Tibial nerve (tissue), 4 donors: ENCODE measurements at regions not wholly inside any gene's neighbourhood (a gene's known extent, or its start where the extent isn't known, plus 50 kb on each side); places are given as distances from the start of the nearest gene placed in this dataset.

Experiments used
- DNase-seq, 2 donors: peaks; one replicate each; pipeline ENCODE4 v3.0.0-alpha.2; 2019; ENCODE audit warnings: low spot score in 2 of 2
- H3K27ac ChIP-seq, 4 donors: fragments of 200-600 bp; sonication (generic) in 3 of 4; one replicate each; pipeline ENCODE4 v1.5.1; 2017 to 2019; ENCODE audit warnings: mild to moderate bottlenecking in 1 of 4
- H3K27me3 ChIP-seq, 2 donors: fragments of 200-600 bp; sonication (generic) in 1 of 2; one replicate each; pipeline versions ENCODE4 v1.5.1 to v1.6.0; 2017 to 2019
- H3K36me3 ChIP-seq, 3 donors: fragments of 200-600 bp; sonication (generic); one replicate each; pipeline ENCODE4 v1.5.1; 2018 to 2019
- H3K4me1 ChIP-seq, 4 donors: fragments of 200-600 bp; sonication (generic) in 3 of 4; one replicate each; pipeline ENCODE4 v1.5.1; 2017 to 2019
- H3K4me3 ChIP-seq, 4 donors: fragments of 200-600 bp; sonication (generic) in 3 of 4; one replicate each; pipeline ENCODE4 v1.5.1; 2017 to 2019; ENCODE audit warnings: mild to moderate bottlenecking in 1 of 4, moderate library complexity in 1 of 4
- H3K9me3 ChIP-seq, 4 donors: fragments of 200-600 bp; sonication (generic) in 3 of 4; one replicate each; pipeline ENCODE4 v1.5.1; 2017 to 2019
- EP300 ChIP-seq, 2 donors: sonication (generic); formaldehyde crosslinking; IDR thresholded peaks; one replicate each; pipeline ENCODE4 v1.6.1; 2017; ENCODE audit warnings: antibody characterized with exemption in 2 of 2, mild to moderate bottlenecking in 1 of 2
- POLR2A ChIP-seq, 2 donors: fragments of 450-650 bp; IDR thresholded peaks; one replicate each; pipeline ENCODE4 v1.6.1; 2017; ENCODE audit warnings: antibody characterized with exemption in 2 of 2, mild to moderate bottlenecking in 2 of 2, moderate library complexity in 2 of 2
- WGBS, 2 donors: methylation state at CpG; one replicate each; pipeline ENCODE4 v1.1.5; 2018; 5-methylcytosine and 5-hydroxymethylcytosine counted together
- TF ChIP-seq, protein P1 (sequence below), 5 experiments: fragments of 200-600 bp in 3 of 5; fragments of 450-650 bp in 2 of 5; sonication (generic) in 3 of 5; IDR thresholded peaks; one replicate each; pipeline ENCODE4 v1.5.1; 2016 to 2019; ENCODE audit warnings: antibody characterized with exemption in 5 of 5, mild to moderate bottlenecking in 3 of 5, moderate library complexity in 2 of 5

DNA sequence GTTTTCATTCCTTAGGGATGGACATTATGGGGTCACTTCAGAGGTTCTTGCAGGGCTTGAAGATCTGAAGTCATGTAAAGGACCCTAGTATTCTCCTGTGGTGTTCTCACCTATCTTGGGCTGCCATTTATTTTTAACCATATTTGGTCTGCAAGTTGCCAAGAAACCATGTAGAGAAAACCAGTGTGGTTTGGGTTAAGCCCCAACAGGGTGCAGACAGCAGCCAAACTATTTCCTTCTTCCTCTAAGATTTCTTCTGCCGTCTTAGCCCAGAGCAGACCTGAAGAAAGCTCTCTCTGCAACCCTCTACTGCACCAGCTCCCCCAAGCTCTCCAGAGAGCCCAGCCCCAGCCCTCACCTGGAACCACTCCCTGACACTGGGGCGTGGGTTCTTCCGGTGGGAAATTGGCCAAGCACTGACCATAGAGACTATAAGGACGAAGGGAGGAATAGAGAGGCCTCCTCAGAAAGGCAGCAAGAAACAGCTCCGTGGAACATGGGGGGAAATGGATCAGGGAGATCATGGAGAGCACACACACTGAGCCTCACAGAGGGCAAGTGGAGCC lies 136.6 kb downstream of the SYF2 start:
- Histone ChIP-seq H3K9me3 (peaks cover 0 to 8% (median 0%) of the 10 kb centered on the region in 4 donors), H3K36me3 (no peaks in the 10 kb centered on the region), H3K27me3 (no peaks in the 10 kb centered on the region), H3K27ac (no peak overlapping the region), H3K4me3 (no peak overlapping the region), H3K4me1 (no peaks in the 10 kb centered on the region)
- TF ChIP-seq, protein P1, sequence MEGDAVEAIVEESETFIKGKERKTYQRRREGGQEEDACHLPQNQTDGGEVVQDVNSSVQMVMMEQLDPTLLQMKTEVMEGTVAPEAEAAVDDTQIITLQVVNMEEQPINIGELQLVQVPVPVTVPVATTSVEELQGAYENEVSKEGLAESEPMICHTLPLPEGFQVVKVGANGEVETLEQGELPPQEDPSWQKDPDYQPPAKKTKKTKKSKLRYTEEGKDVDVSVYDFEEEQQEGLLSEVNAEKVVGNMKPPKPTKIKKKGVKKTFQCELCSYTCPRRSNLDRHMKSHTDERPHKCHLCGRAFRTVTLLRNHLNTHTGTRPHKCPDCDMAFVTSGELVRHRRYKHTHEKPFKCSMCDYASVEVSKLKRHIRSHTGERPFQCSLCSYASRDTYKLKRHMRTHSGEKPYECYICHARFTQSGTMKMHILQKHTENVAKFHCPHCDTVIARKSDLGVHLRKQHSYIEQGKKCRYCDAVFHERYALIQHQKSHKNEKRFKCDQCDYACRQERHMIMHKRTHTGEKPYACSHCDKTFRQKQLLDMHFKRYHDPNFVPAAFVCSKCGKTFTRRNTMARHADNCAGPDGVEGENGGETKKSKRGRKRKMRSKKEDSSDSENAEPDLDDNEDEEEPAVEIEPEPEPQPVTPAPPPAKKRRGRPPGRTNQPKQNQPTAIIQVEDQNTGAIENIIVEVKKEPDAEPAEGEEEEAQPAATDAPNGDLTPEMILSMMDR (IDR thresholded peaks at IDR 0.05), result no peak
- TF ChIP-seq POLR2A (IDR thresholded peaks at IDR 0.05) (no peak), EP300 (IDR thresholded peaks at IDR 0.05) (no peak)
- 77 to 79% methylated on average over 5 of the region's 5 CpGs for WGBS, 2 donors
- no peak for DNase-seq

DNA sequence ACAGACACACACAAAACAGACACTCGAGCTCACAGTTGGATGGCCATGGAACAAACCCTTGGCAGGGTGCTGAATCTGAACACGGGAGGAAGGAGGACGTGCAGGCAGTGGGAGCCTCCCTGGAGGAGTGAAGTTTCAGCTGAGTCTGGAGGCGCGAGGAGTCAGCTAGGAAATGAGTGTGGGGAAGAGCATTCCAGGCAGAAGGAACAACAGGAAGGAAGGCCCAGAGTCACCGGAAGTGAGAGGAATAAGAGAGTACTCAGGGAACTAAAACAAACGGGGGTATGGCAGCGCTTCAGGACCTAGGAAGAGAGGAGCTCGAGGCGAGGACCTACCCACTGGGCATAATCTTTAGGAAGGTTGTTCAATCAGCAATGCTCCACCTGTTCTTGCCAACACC lies 137.3 kb downstream of the SYF2 start:
- Histone ChIP-seq H3K36me3 (no peaks in the 10 kb centered on the region), H3K9me3 (peaks cover 0 to 8% (median 0%) of the 10 kb centered on the region in 4 donors), H3K4me3 (no peak overlapping the region), H3K27ac (no peak overlapping the region), H3K27me3 (peaks cover 0 to under 1% of the 10 kb centered on the region in 2 donors), H3K4me1 (no peaks in the 10 kb centered on the region)
- WGBS, 2 donors, result 74 to 75% methylated on average over 10 of the region's 10 CpGs
- TF ChIP-seq, protein P1 (IDR thresholded peaks at IDR 0.05), result no peak
- no peak for TF ChIP-seq EP300 (IDR thresholded peaks at IDR 0.05)
- no peak for TF ChIP-seq POLR2A (IDR thresholded peaks at IDR 0.05)
- no peak for DNase-seq

GRCh38 chr1:25094229-25094628 lies 138.1 kb downstream of the SYF2 start:
- Histone ChIP-seq H3K27ac (no peak overlapping the region), H3K36me3 (no peaks in the 10 kb centered on the region), H3K27me3 (peaks cover 0 to 8% of the 10 kb centered on the region in 2 donors), H3K4me3 (no peak overlapping the region), H3K4me1 (no peaks in the 10 kb centered on the region), H3K9me3 (peaks cover 0 to 8% (median 0%) of the 10 kb centered on the region in 4 donors)
- DNase-seq, result no peak
- TF ChIP-seq, protein P1 (IDR thresholded peaks at IDR 0.05), result no peak
- TF ChIP-seq POLR2A (IDR thresholded peaks at IDR 0.05) (no peak), EP300 (IDR thresholded peaks at IDR 0.05) (no peak)
- 85 to 93% methylated on average over 3 of the region's 3 CpGs for WGBS, 2 donors

DNA sequence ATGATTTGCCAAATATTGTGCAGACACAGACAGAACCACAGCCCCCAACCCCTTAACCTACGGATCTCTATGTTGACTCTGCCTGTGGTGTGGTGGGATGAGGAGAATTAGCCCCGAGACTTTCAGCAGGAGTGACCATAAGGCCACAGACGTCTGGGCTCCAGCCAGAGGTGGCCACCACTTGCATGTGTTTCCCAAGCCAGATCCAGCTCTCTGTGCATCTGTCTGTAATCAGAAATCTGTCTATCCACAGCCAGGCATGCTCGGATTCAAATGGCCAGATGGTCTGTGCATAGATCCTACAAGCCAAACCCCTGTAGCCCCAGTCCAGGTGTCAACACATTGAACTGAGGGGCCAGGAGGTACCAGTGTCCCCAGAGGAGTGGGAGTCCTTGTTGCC lies 140.6 kb downstream of the SYF2 start:
- DNase-seq, result no peak
- TF ChIP-seq POLR2A (IDR thresholded peaks at IDR 0.05) (no peak), EP300 (IDR thresholded peaks at IDR 0.05) (no peak)
- TF ChIP-seq, protein P1 (IDR thresholded peaks at IDR 0.05), result no peak
- Histone ChIP-seq H3K4me1 (no peaks in the 10 kb centered on the region), H3K4me3 (no peak overlapping the region), H3K9me3 (peaks cover 0 to 6% (median 0%) of the 10 kb centered on the region in 4 donors), H3K27me3 (peaks cover 0 to 26% of the 10 kb centered on the region in 2 donors), H3K36me3 (no peaks in the 10 kb centered on the region), H3K27ac (no peak overlapping the region)
- WGBS, 2 donors, result 69 to 86% methylated on average over 3 to 4 of the region's 4 CpGs

- H3K4me1 ChIP-seq, result no peaks in the 10 kb centered on the region
- H3K27me3 ChIP-seq, result peaks cover 0 to 26% of the 10 kb centered on the region in 2 donors
- no peak overlapping the region for H3K4me3 ChIP-seq
- no peak overlapping the region for H3K27ac ChIP-seq
- no peak for TF ChIP-seq EP300 (IDR thresholded peaks at IDR 0.05)
- TF ChIP-seq, protein P1 (IDR thresholded peaks at IDR 0.05), result no peak
- TF ChIP-seq POLR2A (IDR thresholded peaks at IDR 0.05), result no peak
- DNase-seq, result no peak
- H3K9me3 ChIP-seq, result peaks cover 0 to 4% (median 0%) of the 10 kb centered on the region in 4 donors
- H3K36me3 ChIP-seq, result no peaks in the 10 kb centered on the region
- WGBS, 2 donors, result 74 to 75% methylated on average over 13 of the region's 13 CpGs
Measured at GRCh38 chr1:25090707-25091422, 141.4 kb downstream of the SYF2 start.
